ENCODE measurements at regions not wholly inside any gene's neighbourhood (a gene's known extent, or its start where the extent isn't known, plus 50 kb on each side); places are given as distances from the start of the nearest gene placed in this dataset.
"Not testable (repeated sequence)": the region's sequence is repeated elsewhere in the genome, so short reads cannot be mapped to it uniquely, and the experiment has no call there.

DNA sequence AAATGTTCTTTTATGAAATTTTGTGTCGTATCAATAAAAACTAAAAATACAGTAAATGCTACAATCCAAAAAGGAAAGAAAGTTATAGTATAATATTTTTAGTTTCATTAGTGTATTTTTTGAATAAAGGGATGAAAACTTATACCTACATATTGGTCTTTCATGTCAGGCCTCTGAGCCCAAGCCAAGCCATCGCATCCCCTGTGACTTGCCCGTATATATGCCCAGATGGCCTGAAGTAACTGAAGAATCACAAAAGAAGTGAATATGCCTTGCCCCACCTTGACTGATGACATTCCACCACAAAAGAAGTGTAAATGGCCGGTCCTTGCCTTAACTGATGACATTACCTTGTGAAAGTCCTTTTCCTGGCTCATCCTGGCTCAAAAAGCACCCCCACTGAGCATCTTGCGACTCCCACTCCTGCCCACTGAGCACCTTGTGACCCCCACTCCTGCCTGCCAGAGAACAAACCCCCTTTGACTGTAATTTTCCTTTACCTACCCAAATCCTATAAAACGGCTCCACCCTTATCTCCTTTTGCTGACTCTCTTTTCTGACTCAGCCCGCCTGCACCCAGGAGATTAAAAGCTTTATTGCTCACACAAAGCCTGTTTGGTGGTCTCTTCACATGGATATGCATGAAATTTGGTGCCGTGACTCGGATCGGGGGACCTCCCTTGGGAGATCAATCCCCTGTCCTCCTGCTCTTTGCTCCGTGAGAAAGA is 108.2 kb upstream of the PELI1 start:
- DNase-seq, result not testable (repeated sequence)

DNA sequence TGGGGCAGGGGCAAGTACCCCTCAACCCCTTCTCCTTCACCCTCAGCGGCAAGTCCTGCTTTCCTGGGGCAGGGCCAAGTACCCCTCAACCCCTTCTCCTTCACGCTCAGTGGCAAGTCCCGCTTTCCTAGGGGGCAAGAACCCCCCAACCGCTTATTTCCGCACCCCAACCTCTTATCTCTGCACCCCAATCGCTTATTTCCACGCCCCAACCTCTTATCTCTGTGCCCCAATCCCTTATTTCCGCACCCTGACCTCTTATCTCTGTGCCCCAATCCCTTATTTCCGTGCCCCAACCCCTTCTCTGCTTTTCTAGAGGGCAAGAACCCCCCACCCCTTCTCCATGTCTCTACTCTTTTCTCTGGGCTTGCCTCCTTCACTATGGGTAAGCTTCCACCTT is 109.2 kb upstream of the PELI1 start:
- not testable (repeated sequence) for DNase-seq

DNA sequence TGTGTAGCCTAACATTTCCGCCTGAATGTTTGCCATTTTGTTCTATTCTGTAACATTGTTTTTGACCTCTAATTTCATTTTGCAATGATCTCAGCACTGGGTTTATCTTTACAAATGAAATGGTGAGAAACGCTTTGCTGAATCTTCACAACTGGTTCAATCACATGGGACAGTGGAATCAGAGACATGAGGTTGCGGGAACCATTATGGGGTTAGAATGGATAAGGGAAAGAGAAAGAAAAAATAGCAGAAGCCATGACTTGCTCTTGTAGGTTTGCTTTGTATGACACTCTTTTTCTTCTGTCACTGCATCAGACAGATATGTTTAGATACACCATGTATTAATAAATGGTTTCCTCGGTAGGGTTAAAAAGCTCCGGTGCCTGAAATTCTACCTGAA is 114.3 kb upstream of the PELI1 start:
- no peak for DNase-seq

DNA sequence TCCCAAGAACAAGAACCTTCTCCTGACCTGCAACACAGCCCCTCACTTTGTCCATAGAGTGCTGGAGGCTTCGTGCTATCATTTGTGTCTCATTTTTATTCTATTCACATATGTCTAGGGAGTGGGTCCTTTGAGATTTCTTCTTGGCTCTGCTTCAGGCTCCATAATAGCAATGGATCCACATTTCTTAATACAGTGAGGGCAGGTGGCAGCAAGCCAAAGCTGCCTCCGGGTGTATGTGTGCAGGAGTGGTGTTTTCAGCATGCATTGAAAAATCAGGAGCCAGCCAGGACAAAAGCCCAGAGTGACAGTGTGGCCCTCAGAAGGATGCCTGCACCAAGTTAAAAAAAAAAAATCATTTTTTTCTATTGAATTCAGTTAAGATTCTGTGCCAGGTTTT is 115.1 kb upstream of the PELI1 start:
- no peak for DNase-seq

DNA sequence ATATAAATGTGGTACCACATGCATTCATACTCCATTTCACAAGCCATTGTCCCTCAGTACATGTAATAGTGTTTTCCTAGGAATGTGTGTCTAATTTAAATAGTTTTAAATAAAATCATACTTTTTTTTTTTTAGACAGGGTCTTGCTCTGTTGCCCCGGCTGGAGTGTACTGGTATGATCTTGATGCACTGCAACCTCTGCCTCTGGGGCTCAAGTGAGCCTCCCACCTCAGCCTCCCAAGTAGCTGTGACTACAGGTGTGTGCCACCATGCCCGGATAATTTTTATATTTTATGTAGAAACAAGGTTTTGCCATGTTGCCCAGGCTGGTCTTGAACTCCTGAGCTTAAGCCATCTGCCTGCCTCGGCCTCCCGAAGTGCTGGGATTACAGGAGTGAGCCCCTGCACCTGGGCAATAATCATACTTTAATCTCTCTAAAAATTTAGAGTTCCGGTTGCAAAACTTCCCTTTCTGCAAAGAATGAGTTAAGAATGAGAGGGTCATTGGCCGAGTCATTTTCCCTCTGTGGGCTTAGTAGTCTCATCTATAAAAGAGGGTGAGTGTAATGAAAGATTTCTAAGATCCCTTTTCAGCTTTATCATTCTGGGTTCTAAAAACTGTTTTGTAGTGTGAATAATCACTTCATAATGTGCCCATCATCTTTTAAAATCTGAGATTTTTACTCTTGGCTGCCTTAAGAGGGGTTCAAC is 116.0 kb upstream of the PELI1 start:
- no peak for DNase-seq

DNA sequence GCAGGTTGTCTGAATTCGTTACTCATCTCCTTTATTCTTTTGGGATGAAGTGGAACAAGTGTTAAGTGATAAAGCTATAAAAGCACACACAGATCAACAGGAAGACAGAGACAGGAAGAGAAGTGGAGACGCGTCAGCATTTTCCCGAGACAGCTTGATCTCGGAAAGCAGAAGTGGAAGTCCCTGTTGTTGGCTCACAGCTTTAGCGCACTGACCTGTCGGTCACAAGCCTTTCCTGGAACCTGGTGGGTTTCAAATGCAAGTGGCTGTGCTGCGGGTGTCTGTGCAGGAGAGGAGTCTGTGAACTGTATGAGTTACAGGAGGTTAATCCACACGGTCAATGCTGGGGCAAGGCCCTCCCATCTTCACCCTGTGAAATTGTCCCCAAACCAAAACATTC is 116.6 kb upstream of the PELI1 start:
- peak in 1 of 5 donors; percentile 53 for DNase-seq

DNA sequence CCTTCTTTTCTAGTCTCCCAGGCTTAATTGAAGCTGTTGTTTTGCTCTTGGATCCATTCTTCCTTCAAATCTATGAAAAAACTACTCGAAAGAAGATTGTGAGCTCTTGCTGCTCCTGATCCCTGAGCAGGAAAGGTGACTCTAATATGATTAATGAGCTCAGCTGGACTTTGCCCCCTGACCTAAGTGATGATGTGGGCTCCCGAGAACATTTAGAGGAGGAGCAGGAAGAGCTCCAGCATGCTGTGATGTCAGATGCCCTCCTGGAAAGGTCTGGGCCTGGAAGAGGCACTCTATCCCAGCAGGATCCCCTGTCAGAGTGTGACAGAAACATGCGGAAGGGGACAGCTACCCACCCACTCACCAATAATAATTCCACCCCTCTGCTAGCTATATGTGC is 117.9 kb upstream of the PELI1 start:
- DNase-seq, result no peak

DNA sequence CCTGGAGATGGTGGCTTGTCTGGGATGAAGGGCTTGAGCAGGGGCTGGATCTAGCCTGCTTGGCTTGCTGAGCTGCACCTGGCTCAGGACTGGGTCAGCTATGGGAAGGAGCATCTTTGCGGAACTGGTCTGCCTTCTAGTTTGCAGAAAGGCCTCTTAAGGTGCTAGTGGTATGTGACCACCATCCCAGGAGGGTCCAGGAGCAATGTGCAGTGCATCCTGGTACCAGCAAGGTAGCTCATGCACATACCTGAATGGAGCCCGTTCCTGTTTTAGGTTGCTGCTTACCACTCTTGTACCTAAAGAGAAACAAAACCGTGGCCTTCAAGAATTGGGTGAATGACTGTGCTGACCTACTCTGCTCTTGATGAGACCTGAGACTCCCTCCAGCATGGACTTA is 118.6 kb upstream of the PELI1 start:
- DNase-seq, result no peak

DNA sequence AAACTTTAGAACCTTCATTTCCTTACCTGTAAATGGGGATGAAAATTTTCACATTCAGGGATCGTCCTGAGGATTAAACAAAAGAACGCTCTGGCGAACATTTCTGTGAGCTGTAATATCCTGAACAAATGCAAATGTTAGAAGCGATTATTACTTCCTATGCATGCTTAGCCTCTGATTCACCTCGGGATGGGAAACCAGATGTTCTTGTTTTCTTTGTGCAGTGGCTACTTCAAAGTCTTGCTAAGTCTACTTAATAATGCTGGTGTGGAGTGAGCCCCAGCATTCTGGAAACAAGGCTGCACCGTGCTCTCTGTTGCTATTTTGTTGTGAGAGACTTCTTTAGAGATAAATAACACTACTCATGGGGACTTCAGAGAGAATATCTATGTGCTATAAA is 119.1 kb upstream of the PELI1 start:
- no peak for DNase-seq

DNA sequence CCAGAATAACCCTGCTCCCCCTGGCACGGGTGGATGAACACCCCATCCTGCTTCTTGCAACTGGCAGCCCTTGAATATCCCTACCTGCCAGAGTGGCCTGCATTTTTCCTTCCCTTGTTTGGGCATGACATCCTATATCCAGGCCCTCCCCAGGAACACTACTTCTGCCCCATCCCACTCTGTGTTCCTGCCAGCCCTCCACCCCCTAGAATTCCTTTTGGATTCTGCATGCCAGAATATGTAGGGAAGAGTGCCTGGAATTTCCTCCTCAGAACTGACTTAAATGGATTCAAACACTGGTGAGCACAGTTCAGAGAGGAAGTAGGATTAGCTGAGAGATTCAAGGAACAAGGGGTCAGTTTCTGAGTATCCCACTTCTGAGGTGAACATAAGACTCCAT is 123.5 kb upstream of the PELI1 start:
- no peak for DNase-seq

DNA sequence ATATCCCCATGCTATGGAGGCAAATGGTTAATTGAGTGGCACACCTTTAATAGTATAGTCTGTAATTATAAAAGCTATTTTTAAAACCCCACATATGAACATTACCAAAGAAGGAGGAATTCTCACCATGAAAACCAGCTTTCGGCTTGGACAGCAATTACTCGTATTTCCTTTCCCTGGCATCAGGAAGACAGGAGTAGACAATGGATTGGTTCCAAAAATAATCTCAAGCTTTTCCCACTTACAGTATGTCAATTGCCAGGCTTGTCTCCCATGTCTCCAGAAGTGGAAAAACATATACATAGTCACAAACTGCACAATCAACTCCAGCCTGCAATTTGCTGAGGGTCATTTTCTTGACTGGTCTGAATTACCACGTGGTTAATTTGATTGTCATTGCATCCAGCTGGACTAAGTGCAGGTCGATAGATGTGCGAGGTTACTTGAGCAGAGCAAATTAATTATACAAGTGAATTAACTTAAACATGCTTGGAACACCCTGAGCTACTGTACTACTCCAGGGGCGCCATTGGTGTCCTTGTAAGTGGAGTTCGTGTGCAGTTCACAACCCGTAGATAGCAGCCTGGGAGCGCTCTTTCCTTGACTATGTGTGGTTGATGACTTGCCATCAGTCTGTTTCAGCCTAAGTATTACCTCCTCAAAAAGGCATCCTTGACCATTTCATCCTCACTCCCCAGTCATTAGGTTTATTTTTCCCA is 124.3 kb upstream of the PELI1 start:
- DNase-seq, result no peak

DNA sequence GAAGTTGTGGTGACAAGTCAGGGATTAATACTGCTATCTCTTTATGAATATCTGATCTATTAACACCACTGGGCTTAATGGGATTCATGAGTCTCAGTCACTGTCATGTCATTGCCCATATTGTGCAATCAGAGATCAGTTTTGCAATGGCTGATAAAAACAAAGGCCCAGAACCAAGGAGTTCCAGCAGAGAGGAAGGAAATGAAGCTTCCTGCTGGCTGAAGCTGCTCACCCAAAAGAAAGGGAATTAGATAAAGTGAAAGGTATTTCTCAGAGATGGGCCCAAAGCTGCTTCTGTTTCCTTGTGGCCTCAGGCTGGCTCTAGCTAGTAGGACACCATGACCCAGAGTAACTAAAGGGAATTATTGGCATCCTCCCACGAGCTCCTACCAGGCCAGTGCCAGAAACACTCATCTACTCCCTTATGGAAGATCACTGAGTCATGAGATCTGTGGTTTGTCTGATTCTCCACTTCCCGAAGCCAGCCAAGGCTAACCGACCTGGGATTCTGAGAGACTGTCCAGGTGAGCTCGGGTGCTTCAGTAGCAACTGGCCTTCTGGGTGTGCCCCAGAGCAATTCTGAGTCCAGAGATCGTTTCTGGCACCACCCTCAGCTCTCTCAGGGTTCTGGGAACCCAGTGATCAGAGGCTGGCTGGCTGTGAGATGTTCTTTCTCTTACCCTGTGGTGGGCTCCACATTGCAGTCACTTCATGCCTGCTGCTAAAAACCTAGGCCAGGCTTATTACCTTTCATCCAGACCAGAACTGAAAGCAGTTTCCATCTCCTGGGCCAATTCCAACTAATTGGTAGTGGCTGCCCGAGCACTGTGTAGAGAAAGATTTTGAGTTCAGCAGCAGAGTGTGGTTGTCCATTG is 129.5 kb upstream of the PELI1 start:
- no peak for DNase-seq

DNA sequence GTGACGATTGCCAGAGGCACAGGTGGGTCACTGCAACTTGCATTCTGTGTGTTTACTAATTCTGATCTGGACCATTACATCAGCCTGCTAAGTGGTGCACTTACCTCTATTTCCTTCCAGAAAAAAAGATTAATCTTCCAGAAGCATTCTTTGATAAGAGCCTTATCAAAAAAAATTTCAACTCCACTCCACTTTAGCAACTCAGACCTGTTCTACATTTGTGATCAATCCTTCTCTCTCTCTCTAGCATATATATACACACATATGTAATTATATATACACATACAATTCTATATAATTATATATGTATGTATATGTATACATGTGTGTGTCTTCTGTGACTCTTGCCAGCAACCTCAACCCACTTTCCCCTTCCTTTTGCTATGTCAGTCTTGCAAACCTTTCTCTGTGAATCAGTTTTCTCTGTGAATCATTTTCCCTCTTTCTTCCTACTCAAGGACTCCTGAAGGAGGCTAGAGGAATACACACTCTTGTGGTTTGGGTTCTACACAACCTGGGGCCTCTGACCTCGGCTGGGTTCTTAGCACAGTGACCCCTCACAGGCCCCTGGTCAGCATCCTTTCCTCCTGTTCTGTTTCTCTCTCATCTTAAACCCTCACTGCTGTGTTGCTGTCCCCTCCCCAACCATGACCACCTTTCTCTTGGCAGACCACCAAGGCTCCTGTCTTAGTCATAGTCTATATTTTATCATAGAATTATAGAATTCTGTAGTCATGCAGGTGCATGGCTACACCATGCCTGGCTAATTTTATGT is 130.4 kb upstream of the PELI1 start:
- no peak for DNase-seq

DNA sequence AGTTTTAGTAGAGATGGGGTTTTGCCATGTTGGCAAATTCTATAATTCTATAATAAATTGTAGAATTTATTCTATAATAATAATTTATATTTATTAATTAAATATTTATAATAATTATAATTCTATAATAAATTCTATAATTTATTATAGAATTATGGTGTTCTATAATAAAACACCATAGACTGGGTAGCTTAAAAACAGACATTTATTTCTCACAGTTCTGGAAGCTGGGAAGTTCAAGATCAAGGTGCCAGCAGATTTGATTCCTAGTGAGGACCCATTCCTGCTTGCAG is 130.9 kb upstream of the PELI1 start:
- DNase-seq, result no peak

DNA sequence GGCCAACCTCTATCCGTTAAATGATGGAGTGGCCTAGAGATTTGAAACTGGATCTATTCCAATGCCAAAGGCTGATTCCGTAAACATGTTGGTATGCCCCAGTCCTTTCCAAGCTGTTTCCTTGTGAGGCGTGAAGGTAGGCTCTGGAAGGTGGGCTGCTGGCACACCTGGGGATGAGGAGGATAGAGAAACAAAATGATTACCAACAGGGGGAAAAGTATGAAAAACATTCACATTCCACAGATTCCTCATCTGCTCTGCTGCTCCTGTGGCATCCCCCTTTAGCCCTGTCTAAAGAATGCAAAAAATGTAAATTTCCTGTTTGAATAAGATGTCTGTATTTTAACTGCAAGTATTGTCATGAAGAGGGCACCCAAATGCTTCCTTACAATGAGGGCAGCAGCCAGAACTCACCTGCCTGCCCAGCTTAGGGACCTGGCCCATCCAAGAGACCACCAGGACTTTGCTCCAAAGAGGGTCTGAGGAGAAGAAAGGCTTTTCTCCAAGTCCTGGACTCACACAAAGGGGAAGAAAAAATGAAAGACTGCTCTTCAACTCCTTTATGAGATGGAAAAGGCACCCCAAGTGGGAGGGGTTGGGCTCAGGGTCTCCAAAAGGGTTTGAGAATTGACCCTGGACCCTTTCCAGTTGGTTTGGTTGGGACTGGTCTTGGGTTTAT is 132.3 kb upstream of the PELI1 start:
- DNase-seq, result no peak

DNA sequence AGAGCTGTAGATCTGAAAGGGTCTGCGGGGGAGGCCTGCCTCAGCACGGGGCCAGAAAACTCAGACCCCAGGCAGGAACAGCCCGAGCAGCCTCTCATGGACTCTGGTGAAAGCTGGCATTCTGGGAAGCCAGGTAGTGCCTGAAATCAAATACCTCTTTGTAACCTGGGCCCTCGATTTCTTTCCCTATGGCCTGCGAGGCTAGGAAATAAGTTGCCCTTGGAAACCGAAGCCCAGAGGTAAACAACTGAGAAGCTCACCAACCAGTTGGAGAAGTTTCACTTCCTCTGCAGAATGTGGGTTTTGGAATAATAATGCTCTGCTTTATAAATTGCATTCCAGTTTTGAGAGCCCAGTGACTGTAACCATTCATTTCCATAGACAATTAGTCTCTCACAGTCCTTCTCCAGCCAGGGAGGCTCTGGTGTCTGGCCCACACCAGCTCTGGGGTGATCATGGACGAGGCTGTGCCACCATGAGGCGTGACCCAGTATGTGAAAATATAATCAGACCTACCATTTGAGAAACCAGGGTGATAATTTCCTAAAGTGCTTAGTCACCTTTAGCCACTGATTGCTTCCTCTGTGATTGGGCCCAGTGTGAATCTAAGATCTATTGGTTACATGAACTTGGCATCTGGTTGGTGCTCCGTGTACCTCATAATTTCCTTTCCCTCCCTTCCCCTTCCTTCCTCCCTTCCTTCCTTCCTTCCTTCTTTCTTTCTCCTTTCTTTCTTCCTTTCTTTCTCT is 133.1 kb upstream of the PELI1 start:
- DNase-seq, result peak in 1 of 5 donors; percentile 12

DNA sequence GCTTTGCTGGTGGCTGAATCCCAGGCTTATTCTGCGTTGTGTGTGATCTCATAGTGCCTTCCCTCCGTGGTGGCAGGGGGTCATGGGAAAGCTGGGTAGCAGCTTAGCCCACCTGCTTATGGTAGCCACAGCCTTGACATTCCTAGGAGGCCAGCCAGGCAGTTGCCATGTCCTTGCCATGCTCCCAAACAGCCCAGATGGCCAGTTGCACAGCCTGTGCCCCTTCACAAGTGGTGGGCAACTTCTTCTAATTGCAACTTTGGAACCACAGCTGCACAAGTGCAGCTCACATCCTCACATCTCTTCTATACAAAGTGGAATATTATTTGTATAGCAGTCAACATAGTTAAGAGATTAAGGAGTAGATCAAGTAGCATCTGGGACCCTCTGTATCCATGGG is 136.6 kb upstream of the PELI1 start:
- not testable (repeated sequence) for DNase-seq

DNA sequence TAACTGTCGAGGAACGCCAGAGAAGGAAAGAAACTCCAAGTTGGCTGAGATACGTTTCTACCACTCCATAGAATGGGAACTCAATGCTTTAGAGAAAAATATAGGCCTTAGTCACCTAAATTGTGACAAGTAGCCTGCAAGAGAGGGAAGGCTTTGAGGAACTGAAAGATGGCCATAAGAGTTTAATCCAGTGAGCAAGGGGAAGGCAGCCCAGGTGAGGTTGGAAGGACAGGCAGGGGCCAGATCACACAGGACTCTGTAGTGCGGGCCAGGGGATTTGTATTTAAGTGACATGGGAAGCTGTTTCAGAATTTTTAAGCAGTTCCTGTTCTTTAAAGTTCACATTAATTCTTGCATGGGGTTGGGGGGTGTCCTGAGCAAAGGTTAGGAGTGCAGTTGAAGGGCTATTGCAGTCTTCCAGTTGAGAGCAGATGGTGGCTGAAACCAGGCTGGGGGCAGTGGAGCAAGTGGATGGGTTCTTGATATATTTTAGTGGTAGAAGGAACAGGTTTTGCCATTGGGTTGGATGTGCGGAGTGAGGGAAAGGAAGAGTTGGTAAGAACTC is 138.9 kb upstream of the PELI1 start:
- DNase-seq, result no peak

DNA sequence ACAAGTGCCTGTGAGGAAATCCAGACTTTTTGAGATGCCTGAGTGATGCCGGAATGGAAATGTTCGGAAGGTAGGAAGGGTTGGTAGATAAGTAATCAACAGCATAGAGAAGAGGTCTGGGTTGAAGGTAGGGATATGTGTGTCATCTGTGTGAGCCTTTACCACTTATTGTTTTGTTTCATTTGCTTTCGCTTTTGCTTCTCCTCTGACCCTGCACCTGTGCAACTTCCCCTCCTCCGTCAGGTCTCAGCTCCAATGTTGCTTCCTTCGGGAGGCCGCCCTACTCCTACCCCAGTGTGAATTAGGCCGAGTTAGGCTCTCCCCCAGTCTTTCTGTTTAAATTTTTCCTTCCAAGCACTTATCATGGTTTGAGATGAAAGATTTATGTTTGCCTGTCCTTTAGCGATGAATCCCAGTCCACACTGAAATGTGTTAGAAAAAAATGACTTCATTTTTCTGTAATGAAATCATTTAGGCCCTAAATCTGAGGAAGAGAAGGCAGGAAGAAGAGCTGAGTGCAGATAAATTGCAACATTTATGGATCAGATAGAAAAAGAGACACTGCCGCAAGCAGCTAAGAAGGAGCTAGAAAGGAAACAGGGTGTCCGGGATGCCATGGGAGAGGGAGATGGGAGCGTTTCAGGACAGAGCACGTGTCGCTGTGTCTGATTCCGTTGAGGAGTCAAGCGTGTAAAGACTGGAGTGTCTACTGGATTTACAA is 139.6 kb upstream of the PELI1 start:
- peak in 1 of 5 donors; percentile 71 for DNase-seq

DNA sequence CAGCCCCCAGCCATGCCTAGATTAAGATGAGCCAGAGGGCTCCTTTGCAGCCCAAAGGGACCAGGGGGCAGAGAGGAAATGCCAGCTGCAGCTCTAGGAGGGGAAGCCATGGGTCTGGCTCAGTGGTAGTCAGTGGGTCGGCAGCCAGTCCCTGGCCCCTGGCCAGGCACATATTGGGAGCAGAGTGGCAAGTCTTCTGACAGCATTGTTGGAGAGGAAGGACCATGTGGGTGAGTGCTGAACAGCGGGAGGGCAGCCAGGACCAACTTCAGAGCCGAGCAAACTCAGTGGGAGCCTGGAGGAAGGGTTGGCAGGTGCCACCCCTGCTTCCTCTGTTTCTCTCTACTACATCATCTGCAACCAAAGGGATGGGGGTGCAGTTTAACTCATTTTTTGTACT is 140.5 kb upstream of the PELI1 start:
- no peak for DNase-seq

All from T-helper 1 cell (primary cell).